HG02763 (cell line): ENCODE measurements at regions not wholly inside any gene's neighbourhood (a gene's known extent, or its start where the extent isn't known, plus 50 kb on each side); places are given as distances from the start of the nearest gene placed in this dataset.

Experiments
- ATAC-seq: cut with Tn5 transposase; IDR thresholded peaks from one replicate; pipeline ENCODE4 v1.9.1; 2021; ENCODE audit warnings: mild to moderate bottlenecking, moderate library complexity; ENCODE audit not compliant: unreplicated experiment

DNA sequence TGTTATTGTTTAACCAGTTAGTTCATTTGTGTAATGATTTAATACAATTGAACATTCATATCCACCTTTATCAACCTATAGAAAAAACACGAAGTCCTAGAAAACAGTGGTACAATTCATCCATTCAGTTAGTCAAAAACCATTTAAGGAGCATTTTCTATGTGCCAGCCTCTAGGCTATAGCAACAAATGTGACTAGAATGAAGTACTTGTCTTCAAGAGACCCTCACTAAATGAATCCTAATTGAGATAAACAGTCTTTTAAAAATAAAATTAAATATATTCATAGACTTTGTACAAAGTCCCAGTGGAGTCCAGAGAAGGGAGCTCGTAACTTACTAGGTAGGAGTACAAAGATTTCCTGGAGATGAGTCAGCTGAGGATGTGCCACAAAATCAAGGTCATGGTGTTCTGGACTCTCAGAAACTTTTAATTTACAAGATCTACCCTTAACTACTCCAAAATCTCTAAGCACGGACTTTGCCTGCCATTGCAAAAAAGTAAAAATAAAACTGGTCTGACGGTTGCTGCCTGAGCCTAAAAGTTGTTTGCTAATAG, 430.7 kb upstream of the DCN start:
- ATAC-seq = no peak

DNA sequence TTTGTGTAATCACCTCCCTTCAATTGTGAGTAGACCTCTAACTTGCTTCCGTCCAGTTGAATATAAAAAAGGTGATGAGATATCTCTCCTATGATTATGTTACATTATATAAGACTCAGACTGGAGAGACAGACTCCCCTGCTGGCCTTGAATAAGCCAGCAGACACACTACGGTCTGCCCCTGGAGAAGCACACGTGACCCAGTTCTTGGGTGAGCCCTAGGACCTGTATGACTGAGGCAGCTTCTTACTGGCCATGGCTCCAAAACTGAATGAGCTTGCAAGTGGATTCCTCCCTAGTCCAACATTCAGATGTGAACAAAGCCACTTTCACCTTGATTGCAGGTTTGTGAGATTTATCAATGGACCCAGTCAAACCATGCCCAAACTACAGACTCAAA, 427.9 kb upstream of the DCN start:
- no peak for ATAC-seq

DNA sequence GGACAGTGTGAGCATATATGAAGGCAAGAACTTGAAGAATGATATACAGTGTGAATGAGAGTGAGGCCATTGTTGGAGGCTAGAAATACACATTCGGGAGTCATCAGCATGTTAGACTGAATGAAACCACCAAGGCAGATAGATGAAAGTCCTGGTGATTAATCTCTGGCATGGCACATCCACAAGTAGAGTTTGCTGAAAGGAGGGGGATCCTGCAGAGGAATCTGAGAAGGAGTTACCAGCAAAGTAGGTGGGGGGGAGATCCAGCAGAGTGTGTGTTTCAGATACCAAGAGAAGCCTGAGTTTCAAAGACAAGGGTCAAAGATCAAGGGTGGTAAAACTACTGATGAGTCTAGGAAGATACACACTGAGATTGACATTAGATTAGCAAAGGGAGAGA, 426.7 kb upstream of the DCN start:
- ATAC-seq = no peak

DNA sequence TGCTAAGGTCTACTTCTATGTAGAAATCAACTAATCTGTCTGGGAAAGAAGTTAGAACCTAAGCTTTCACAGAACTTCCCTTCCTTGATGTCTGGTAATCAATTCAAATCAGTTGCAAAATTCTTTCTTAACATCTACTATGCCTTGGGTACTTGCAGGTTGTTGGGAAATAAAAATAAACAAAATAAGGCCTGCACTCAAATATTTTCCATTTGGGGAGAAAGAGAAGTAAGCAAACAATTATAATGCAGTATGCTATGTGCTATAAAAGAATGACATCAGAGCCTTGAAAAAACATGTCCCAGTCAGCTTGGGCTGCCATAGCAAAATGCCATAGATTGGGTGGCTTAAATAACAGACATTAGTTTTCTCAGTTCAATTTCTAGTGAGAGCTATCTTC, 425.9 kb upstream of the DCN start:
- ATAC-seq = no peak

DNA sequence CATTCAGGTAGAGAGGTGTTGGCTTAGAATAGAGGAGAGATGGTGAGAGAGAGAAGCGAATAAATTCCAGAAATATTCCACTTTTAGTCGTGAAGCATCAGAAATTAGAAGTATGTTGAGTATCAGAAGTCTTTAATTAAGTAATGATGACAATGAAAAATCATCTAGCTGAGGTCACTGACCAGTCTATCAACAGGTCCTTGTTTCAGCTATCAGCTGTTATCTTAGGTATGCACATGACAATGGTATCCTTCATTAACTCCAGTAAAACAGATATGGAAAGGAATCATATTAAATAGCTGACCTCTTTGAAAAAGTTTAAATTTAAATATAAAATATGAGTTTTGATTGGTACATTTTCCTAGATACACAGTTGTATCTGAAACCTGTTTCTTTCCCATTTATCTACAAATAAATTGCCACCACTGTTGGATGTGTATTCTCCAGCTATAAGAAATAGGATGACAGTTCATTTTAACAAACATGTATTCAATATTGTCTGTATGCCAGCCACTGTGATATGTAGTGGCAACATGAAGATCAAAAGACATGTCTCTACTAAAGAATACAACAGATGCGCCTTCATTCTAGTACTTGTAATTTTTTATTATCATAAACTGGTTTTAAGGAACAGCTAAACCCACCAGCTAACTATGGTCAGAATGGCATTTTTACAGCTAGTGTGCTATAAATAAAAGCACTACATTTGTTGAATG, 424.2 kb upstream of the DCN start:
- no peak for ATAC-seq

DNA sequence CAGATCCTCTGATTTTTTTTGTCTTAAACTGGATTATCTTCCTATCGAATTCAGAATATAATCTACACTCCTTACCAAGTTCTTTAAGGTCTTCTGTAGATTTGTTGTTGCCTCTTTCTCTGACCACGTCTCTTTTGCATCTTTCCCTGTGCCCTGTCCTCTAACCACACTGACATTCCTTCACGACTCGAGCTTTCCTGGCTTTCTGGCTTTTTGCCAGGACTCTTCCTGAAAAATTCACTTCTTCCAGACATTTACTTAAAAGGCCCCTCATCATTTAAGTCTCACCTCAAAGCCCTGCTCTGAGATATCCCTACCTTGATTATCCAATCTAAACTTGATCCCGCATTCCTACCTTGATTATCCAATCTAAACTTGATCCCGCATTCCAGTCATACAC, 422.3 kb upstream of the DCN start:
- no peak for ATAC-seq

DNA sequence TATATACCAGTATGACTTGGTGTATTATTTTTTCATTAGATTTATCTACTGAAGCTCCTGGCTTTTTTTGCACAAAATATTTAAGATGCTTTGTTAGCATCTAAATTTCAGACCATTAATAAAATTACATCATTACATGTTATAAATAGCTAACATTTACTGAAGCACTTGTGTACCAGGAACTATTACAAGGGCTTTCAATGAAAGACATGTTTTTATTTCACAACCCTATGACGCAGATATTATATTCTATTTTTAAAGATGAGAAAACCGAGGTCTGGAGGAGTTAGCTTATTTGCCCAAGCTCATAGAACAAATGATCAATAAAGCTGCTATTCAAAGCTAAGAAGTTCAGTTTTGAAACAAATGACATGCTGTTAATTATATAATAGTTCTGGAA, 420.4 kb upstream of the DCN start:
- no peak for ATAC-seq

DNA sequence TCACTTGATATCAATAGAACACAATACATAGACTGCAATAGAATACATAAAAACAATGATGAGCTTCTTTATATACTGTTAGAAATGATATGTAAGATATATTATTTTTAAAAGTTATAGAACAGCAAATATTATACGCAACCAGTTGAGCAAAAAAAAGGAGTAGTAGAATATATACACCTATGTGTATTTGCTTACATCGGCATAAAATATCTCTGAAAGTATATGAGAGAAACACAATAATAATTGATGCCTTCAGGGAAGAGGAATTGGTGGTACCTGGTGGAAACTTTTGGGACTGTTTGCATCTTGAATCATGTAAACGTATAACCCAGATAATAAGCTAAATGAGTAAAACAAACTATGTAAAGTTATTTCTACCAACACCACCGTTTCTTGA, 418.4 kb upstream of the DCN start:
- ATAC-seq = no peak

DNA sequence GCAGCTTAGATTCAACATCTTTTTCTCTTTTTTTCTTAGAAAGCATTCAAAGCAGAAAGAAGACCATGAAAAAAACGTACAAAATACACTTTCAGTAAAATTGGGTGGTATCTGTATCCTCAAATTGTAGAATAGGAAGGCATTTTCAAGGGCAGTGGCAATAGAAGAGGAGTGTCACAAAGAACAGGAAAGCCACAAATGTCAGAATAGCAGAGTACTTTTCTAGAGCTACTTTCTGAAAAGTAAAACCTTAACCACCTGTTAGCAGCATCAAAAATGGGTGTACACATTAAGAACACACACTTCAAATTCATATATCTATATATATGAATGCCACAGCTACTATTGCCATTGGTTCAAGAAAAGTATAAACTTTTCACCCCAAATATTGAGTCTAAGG, 412.1 kb upstream of the DCN start:
- no peak for ATAC-seq

DNA sequence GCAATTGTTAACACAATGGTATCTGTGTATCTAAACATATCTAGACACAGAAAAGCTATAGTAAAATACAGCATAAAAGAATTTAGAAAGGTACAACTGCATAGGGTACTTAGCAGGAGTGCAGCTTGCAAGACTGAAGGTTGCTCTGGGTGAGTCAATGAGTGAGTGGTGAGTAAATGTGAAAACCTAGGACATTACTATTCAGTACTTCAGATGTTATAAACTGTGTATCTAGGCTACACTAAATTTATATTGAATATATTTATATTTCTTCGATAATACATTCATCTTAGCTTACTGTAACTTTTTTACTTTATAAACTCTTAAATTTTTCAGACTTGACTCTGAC, 409.0 kb upstream of the DCN start:
- ATAC-seq = no peak

DNA sequence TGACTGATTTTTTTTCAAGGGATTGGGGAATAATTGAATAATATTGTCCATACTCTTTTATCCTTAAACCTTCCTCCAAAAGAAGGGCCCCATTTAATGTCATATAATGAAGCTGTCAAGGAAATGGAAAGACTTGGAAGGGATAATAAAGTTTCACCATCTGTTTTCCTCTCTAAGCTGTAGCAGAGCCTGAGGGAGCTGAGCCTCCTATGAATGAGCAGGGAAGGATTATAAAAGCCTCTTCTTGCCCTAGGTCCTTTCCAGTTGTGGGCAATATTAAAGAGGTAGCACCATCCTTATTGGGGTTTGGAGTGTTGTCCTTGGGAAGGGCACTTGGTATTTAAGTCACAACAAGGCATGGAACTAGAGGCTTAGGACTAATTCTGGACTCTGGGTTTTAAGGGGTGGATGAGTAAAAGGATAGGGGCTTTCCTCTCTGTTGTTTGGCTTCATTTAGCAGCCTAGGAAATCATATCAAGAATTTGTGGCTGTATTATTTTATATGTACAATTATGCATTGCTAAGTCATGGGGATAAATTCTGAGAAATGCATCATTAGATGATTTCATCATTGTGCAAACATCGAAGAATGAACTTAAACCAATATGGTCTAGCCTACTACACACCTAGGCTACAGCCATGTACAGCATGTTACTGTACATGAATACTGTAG, 408.5 kb upstream of the DCN start:
- no peak for ATAC-seq

DNA sequence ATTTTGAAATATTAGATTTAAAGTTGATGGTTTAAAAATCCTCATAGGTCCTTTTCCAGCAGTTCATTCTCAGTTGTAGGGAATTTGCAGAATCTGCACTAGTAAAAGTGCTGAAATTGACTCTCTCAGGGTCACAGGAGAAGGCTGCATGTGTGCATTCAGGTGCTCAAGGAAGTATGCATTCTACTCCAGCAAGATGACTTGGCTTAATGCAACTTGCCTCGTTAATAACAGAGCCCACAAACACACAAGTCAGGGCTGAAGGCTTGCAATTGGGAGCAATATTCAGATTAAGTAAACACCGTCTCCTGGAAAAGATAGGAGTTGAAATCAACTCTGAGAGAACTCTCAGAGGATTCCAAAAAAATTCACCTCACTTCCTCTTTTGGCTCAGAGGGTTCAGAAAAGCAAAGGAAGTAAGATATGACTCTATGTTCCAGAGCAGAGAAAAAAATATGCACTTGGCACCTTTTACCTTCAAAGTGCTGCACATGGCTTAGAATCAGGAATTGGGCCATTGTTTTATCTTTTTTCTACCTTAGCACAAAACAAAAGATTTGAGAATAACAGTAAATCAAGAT, 406.3 kb upstream of the DCN start:
- no peak for ATAC-seq

DNA sequence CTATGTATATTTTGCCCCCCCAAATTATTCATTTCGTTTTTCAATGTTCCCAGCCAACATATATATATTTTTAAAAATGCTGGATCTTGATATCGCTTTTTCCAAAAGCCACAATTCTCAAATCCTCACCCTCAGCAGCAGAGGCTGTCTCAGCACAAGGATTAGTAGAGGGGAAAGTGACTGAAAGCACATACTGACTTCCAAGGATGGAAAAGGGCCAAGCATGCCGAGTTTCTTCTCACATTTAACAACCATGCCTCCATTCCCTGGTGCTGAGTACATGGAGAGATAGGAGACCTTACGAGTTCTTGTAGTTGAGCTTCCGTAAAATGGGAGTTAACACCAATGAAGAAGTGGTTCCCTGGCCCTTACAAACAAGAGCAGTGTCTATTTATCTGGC, 403.4 kb upstream of the DCN start:
- ATAC-seq = no peak

DNA sequence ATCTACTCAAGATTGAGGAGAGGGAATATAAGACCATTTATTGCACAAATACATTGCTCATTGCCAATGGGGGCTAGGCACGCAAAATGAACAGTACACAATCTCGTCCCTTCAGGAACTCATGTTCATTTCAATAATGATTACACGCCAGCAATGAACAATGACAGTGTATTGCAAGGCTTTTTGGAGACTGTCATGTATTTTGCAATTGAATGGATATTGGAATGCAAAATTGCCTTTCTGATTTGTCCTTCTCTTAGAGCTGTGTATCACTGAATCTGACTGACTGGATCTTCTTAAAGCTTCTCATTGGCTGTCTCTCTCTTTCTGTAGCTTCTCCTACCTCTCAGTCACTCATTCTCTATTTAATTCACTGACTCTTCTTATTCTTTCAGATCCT, 400.2 kb upstream of the DCN start:
- no peak for ATAC-seq

DNA sequence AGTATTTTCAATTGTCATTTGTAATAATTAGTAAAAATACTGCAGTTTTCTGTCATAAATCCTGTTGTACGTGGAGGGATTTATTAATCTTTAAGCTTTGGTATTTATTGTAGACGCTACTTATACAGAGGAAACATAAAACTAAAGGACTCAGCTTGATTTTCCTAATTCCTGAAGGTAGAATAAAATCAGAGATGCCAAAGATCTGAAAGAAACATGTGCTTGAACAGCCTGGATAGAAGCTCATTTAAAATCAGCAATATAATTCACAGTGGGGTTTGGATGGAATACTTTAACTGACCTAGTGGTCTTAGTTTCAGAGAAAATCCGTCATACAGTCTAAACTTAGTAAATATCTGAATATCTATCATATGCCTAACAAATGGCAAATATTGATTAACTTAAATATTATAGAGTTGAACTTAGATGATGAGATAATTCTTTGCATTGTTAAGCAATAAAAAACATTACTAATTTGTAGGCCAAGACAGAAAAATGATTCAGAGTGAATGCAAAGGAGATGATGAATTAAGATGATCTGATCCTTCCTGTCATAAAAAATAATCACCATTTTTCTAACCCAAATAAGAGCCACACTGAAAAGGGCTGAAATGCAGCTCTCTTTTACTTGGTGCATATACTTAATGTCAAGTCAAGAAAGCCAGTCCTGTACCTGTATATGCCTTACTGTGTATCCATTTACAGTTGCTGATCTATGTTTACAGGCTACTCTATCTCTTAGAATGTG, 397.1 kb upstream of the DCN start:
- no peak for ATAC-seq

DNA sequence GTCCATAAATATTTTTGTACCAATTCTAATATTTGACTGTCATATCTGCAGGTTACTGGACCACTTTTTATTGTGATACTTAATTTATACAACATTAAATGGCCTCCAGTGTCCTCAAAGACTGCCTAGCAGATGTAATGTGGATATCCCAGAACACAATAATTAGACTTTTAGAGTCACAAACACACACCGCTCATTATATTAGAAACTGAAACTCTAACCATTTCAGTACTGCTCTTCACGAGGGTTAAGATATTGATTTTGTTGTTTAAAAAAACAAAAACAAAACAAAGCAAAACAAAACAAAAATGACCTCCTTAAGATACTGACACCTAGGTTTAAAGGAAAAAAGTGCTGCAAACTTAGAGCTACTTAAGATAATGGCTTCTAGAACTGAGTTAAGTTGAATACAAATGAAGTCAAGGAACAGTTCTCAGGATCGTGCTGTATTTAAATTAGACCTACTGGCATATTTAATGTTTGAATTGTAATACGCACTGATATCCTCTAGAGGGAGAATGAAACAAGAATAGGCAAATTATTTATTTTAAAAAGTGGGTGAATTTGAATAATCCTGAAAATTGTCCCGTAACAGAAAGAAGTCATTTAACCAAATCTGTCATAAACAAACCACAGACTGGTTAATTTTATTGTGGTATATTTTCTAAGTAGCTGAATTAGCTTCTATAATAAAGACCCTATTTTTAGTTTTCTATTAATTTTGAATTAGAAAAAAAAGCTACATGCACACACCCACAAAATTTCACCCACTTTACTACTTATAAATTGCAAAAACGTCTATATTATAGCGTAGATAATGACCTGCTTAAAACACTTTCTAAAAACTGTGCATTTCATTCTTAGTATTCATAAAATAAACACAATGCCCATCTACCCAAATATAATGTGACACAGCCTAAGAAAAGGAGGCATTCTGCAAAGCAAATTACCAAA, 395.2 kb upstream of the DCN start:
- no peak for ATAC-seq

DNA sequence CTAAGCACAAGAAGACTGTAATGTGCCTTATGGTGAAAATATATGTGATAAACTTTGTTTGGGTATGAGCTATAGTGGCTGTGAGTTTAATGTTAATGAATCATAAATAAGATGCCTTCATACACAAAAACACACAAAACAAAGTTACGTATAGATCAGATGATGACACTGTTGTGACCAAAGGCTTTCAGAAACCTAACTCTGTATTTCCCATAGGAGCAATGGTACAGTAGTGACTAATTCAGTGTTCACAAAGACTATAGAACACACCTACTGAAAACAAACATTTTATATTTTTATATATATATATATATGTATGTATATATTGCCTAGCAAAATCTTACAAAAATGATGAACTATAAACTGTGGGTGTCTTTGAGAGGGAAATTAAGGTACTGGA, 393.8 kb upstream of the DCN start:
- ATAC-seq = no peak

DNA sequence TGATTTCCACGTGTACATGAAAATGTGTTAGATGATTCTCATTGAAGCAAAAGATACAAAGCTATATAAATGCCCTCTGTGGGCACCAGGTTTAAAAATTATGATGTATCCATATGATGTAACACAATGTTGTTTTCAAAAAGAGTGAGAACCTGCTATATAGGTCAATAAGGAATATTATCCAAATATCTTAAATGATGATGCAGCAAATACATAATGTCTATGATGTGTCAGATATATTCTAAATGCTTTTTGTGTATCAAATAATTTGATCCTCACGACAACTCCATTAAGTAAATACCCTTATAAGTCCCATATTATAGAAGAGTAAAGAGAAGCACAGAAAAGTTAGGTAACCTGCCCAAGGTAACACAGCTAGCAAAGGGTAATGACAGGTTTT, 393.0 kb upstream of the DCN start:
- ATAC-seq = no peak

DNA sequence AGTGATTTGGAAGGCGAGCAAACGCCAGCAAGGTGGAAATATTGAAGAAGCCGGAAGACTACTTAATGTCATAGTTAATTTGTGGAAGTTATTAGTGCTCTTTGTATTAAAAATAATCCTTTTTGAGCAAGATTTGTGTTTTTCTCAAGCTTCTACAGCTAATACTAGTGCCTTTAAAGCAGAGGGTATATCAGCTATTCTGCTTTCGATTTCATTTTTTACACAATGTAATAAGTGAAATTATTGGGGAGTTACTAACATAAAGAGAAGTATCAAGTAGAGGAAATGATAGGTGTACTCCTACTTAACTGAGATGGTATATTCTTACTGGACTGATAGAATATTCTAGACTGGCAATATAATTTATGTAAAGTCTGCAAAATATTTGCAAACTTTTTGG, 392.4 kb upstream of the DCN start:
- ATAC-seq = no peak

DNA sequence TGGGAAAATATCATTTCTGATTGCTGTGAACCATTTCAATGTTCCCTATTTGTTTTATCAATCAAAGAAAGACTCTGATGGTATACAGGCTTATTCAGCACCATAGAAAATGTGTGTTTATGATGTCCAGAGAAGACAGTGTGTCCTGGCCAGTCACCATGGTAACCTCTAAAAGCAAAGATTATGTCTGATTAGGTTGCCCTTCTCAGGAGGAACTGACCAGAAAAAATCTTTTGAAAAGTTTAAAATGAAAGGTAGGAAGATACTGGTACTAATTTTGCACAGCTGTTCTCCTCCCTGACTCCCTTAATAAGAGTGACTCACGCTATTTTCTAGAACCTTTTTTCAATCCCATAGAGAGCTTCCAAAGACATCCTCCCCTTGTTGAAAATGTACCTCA, 391.8 kb upstream of the DCN start:
- no peak for ATAC-seq

DNA sequence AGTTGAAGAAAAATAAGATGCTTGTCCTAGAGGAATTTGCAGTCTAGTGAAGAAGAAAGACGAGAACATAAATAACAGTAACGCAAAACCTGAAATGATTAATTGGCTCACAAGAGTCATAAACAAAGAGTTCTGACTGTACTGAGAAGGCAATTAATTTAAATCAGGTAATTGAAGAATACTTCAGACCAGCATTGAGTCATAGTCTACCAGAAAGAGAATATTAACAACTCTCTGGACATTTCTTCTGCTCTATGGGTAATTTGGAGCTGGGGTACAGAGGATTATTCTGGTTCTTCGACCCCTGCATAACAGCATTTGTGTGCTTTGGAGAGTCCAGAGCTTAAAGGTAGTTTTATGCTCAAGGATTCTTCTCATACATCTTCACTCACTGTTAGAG, 390.3 kb upstream of the DCN start:
- ATAC-seq = no peak
